ENCODE measurements at regions not wholly inside any gene's neighbourhood (a gene's known extent, or its start where the extent isn't known, plus 50 kb on each side); places are given as distances from the start of the nearest gene placed in this dataset.

- TF ChIP-seq USF2 (IDR thresholded peaks at IDR 0.05; ENCODE audit: low read length) (no peak), SRF (IDR thresholded peaks at IDR 0.05; ENCODE audit: low read depth, low read length) (no peak), SUZ12 (IDR thresholded peaks at IDR 0.05; ENCODE audit: low read length) (no peak), SIN3A (conservative IDR thresholded peaks at IDR 0.05 in 1 of 2, IDR thresholded peaks at IDR 0.05 in 1 of 2; ENCODE audit: low read depth in 1 of 2, low read length in 2 of 2) (no peak), EGR1 (IDR thresholded peaks at IDR 0.05; ENCODE audit: borderline replicate concordance, low read depth, low read length) (no peak), RNF2 (IDR thresholded peaks at IDR 0.05; ENCODE audit: borderline replicate concordance, low read depth, low read length, missing control alignments, poor library complexity, severe bottlenecking) (no peak), HDAC2 (IDR thresholded peaks at IDR 0.05; ENCODE audit: borderline replicate concordance in 1 of 2, low read depth in 2 of 2, low read length in 2 of 2) (no peak), RXRA (IDR thresholded peaks at IDR 0.05; ENCODE audit: insufficient read depth, low read depth, low read length) (no peak), SIX5 (IDR thresholded peaks at IDR 0.05; ENCODE audit: low read depth, low read length) (no peak), SP4 (IDR thresholded peaks at IDR 0.05; ENCODE audit: low read length) (no peak), KDM1A (IDR thresholded peaks at IDR 0.05; ENCODE audit: borderline replicate concordance, low read length) (no peak), EZH2 (IDR thresholded peaks at IDR 0.05; ENCODE audit: low read depth, low read length, severe bottlenecking) (no peak)
Measured at GRCh38 chr10:109374215-109374614, 549.1 kb downstream of the XPNPEP1 start (continued).
